H9 (cell line): ENCODE measurements at regions not wholly inside any gene's neighbourhood (a gene's known extent, or its start where the extent isn't known, plus 50 kb on each side); places are given as distances from the start of the nearest gene placed in this dataset.
A peak's percentile ranks its signal among the peaks of the same experiment; 100 is the strongest.

Experiments used
- DNase-seq: peaks from one replicate; pipeline ENCODE4 v3.0.0-alpha.2; 2017
- H2AFZ ChIP-seq: one replicate; pipeline ENCODE4 v1.6.1; 2013; ENCODE audit warnings: mild to moderate bottlenecking, low read length, control low read depth, moderate library complexity
- H2AK5ac ChIP-seq: 2 replicates; pipeline ENCODE4 v1.6.1; 2013; ENCODE audit warnings: low read length, control low read depth, mixed read lengths; ENCODE audit not compliant: insufficient read length
- H2BK120ac ChIP-seq: one replicate; pipeline ENCODE4 v1.6.1; 2013; ENCODE audit warnings: low read depth, mild to moderate bottlenecking, low read length, control low read depth, inconsistent platforms; ENCODE audit not compliant: poor library complexity, severe bottlenecking
- H2BK12ac ChIP-seq: 2 replicates; pipeline ENCODE4 v1.6.1; 2013; ENCODE audit warnings: low read length, control low read depth, mixed read lengths, low read depth; ENCODE audit not compliant: insufficient read length
- H2BK15ac ChIP-seq: 2 replicates; pipeline ENCODE4 v1.6.1; 2013; ENCODE audit warnings: low read depth, low read length, control low read depth
- H2BK20ac ChIP-seq: one replicate; pipeline ENCODE4 v1.6.1; 2013; ENCODE audit warnings: low read depth, mild to moderate bottlenecking, low read length, control low read depth, inconsistent platforms; ENCODE audit not compliant: poor library complexity, severe bottlenecking
- H2BK5ac ChIP-seq: 2 replicates; pipeline ENCODE4 v1.6.1; 2013; ENCODE audit warnings: low read length, control low read depth, mixed read lengths; ENCODE audit not compliant: insufficient read length
- H3K14ac ChIP-seq: 2 replicates; pipeline ENCODE4 v1.6.1; 2013; ENCODE audit warnings: low read length, control low read depth; ENCODE audit not compliant: insufficient read depth
- H3K18ac ChIP-seq: 2 replicates; pipeline ENCODE4 v1.6.1; 2013; ENCODE audit warnings: low read depth, mild to moderate bottlenecking, mixed read lengths, low read length, control low read depth; ENCODE audit not compliant: insufficient read length
- H3K23ac ChIP-seq: 2 replicates; pipeline ENCODE4 v1.6.1; 2013; ENCODE audit warnings: low read length, control low read depth, mixed read lengths, low read depth; ENCODE audit not compliant: insufficient read length
- H3K23me2 ChIP-seq: 2 replicates; pipeline ENCODE4 v1.6.1; 2013; ENCODE audit warnings: low read depth, mild to moderate bottlenecking, mixed read lengths, low read length, control low read depth; ENCODE audit not compliant: insufficient read length, poor library complexity, severe bottlenecking
- H3K27ac ChIP-seq: 2 replicates; pipeline ENCODE4 v1.5.1; 2013; ENCODE audit warnings: low read length, control low read depth, mixed read lengths, low read depth; ENCODE audit not compliant: insufficient read length
- H3K27me3 ChIP-seq: 2 replicates; pipeline ENCODE4 v1.6.1; 2013; ENCODE audit warnings: low read length, control low read depth, inconsistent platforms; ENCODE audit not compliant: insufficient read depth
- H3K4ac ChIP-seq: 2 replicates; pipeline ENCODE4 v1.6.1; 2013; ENCODE audit warnings: low read depth, mild to moderate bottlenecking, control low read depth, inconsistent platforms, low read length, moderate library complexity
- H3K4me1 ChIP-seq: 2 replicates; pipeline ENCODE4 v1.6.1; 2013; ENCODE audit warnings: low read length, control low read depth, inconsistent platforms; ENCODE audit not compliant: insufficient read depth
- H3K4me2 ChIP-seq: 2 replicates; pipeline ENCODE4 v1.6.1; 2013; ENCODE audit warnings: low read length, control low read depth, mixed read lengths; ENCODE audit not compliant: insufficient read length, insufficient read depth
- H3K56ac ChIP-seq: 2 replicates; pipeline ENCODE4 v1.6.1; 2013; ENCODE audit warnings: low read depth, mild to moderate bottlenecking, mixed read lengths, low read length, control low read depth; ENCODE audit not compliant: insufficient read length
- H3K79me1 ChIP-seq: 2 replicates; pipeline ENCODE4 v1.6.1; 2013; ENCODE audit warnings: low read depth, mild to moderate bottlenecking, moderate library complexity, low read length, control low read depth, inconsistent platforms; ENCODE audit not compliant: insufficient read depth, poor library complexity, severe bottlenecking
- H3K79me2 ChIP-seq: 2 replicates; pipeline ENCODE4 v1.6.1; 2013; ENCODE audit warnings: low read length, control low read depth, inconsistent platforms; ENCODE audit not compliant: insufficient read depth
- H3K9ac ChIP-seq: 2 replicates; pipeline ENCODE4 v1.6.1; 2013; ENCODE audit warnings: low read length, control low read depth, mixed read lengths; ENCODE audit not compliant: insufficient read length; ENCODE audit errors: extremely low read depth
- H3K9me3 ChIP-seq: one replicate; pipeline ENCODE4 v1.6.1; 2013; ENCODE audit warnings: low read depth, low read length, inconsistent platforms; ENCODE audit not compliant: control insufficient read depth
- H3T11ph ChIP-seq: one replicate; pipeline ENCODE4 v1.6.1; 2013; ENCODE audit warnings: mild to moderate bottlenecking, low read length, control low read depth, inconsistent platforms
- H4K20me1 ChIP-seq: one replicate; pipeline ENCODE4 v1.6.1; 2013; ENCODE audit not compliant: control insufficient read depth, insufficient read length, insufficient read depth
- H4K5ac ChIP-seq: 2 replicates; pipeline ENCODE4 v1.6.1; 2013; ENCODE audit warnings: low read depth, mild to moderate bottlenecking, mixed read lengths, low read length, control low read depth; ENCODE audit not compliant: insufficient read length
- H4K8ac ChIP-seq: replicated peaks from 2 replicates; pipeline ENCODE4 v1.6.1; 2013; ENCODE audit warnings: low read length, control low read depth, mixed read lengths, low read depth; ENCODE audit not compliant: insufficient read length
- H4K91ac ChIP-seq: 2 replicates; pipeline ENCODE4 v1.6.1; 2013; ENCODE audit warnings: low read depth, mild to moderate bottlenecking, moderate library complexity, mixed read lengths, low read length, control low read depth; ENCODE audit not compliant: insufficient read length
- H3K27ac Mint-ChIP-seq, 3 experiments: 2 replicates in 2 of 3; 3 replicates in 1 of 3; pipeline ENCODE4 v1.8.0; 2020 to 2021; ENCODE audit warnings: mixed read lengths in 3 of 3, mild to moderate bottlenecking in 1 of 3, moderate library complexity in 1 of 3
- H3K27me3 Mint-ChIP-seq: 2 replicates; pipeline ENCODE4 v1.8.0; 2021; ENCODE audit warnings: low read depth, mild to moderate bottlenecking, moderate library complexity, mixed read lengths
- H3K36me3 Mint-ChIP-seq, 3 experiments: 2 replicates in 2 of 3; 3 replicates in 1 of 3; pipeline ENCODE4 v1.8.0; 2020 to 2021; ENCODE audit warnings: low read depth in 3 of 3, mixed read lengths in 3 of 3; ENCODE audit not compliant: insufficient read depth in 1 of 3
- H3K4me1 Mint-ChIP-seq, 2 experiments: 2 replicates each; pipeline ENCODE4 v1.8.0; 2020; ENCODE audit warnings: mixed read lengths in 2 of 2
- H3K4me3 Mint-ChIP-seq, 2 experiments: 2 replicates in 1 of 2; 3 replicates in 1 of 2; pipeline ENCODE4 v1.8.0; 2020 to 2021; ENCODE audit warnings: mild to moderate bottlenecking in 2 of 2, mixed read lengths in 2 of 2, moderate library complexity in 1 of 2
- H3K9me3 Mint-ChIP-seq, 2 experiments: 2 replicates in 1 of 2; 3 replicates in 1 of 2; pipeline ENCODE4 v1.8.0; 2020; ENCODE audit warnings: mild to moderate bottlenecking in 2 of 2, mixed read lengths in 2 of 2, moderate library complexity in 1 of 2
- WGBS: extraction: QIAGEN DNeasy Blood & Tissue Kit; methylation state at CpG from one replicate; pipeline ENCODE4 v1.1.7; 2013; ENCODE audit warnings: missing lambda C conversion rate, low lambda C conversion rate, mixed read lengths; ENCODE audit not compliant: insufficient read length; ENCODE audit errors: extremely low coverage; 5-methylcytosine and 5-hydroxymethylcytosine counted together
- TF ChIP-seq, protein P1 (sequence below): fragments of 200-600 bp; sonication (generic); conservative IDR thresholded peaks from 3 replicates; pipeline ENCODE4 v1.8.0; 2021; ENCODE audit warnings: antibody characterized with exemption, mild to moderate bottlenecking

DNA sequence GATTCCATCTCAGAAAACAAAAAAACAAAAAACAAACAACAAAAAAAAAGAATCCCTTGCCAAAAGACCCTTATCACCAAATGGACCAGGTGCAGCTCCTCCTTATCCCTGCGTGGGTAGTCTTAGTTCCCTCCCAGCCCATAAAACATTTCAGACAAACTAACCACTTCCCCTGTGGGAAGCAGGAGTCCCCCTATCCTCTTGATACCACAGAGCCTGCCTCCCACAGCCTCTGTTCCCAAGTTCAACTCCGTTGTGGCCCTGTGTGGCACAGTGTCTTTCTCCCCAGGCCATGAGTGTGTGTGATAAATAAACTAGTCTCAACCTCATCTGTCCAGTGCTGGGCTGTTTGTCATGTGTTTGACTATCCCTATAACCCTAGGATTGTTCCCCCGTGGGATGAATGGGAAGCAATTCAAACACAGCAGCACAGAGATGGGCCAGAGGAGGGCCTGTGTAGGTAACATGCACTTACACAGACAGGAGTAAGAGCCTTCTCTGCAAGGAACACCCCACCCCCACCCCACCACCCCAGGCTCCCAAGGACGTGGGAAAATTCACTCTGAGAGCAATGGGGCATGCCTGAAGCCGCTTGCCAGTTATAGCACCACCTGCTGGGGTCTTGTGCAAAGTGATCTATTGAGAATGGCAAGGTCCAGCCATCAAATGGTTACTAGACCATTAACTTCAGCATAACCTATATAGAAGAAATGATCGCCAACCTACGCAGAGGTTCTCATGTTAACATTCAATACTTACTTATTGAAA lies 147.1 kb upstream of the GHITM start:
- H3K4me2 ChIP-seq = no peak overlapping the region
- H2BK20ac ChIP-seq = no peak overlapping the region
- no peak overlapping the region; a peak in 1 of 5 replicates for H3K4me3 Mint-ChIP-seq
- H4K91ac ChIP-seq = no peak overlapping the region
- H3K9me3 Mint-ChIP-seq = no peaks in the 10 kb centered on the region
- no peaks in the 10 kb centered on the region for H3K4me1 ChIP-seq
- H3K9me3 ChIP-seq = no peaks in the 10 kb centered on the region
- no peak overlapping the region for H2BK12ac ChIP-seq
- no peak overlapping the region for H3K23ac ChIP-seq
- H3K36me3 Mint-ChIP-seq = no peaks in the 10 kb centered on the region
- H4K20me1 ChIP-seq = no peaks in the 10 kb centered on the region
- no peak overlapping the region for H4K5ac ChIP-seq
- H3K9ac ChIP-seq = no peak overlapping the region
- peak; percentile 72 for DNase-seq
- no peaks in the 10 kb centered on the region for H3K23me2 ChIP-seq
- H3T11ph ChIP-seq = no peak overlapping the region
- no peak overlapping the region for H3K14ac ChIP-seq
- peaks cover 3 to 4% of the 10 kb centered on the region in 2 experiments; a peak in 3 of 4 replicates for H3K4me1 Mint-ChIP-seq
- no CpG with 5 or more reads among the region's 7 CpGs for WGBS
- no peak overlapping the region for H2AFZ ChIP-seq
- peaks cover 3% of the 10 kb centered on the region for H3K27me3 Mint-ChIP-seq
- no peaks in the 10 kb centered on the region for H3K79me1 ChIP-seq
- H3K27me3 ChIP-seq = no peaks in the 10 kb centered on the region
- H2BK5ac ChIP-seq = no peak overlapping the region
- H3K79me2 ChIP-seq = no peaks in the 10 kb centered on the region
- no peak overlapping the region for H2BK120ac ChIP-seq
- H4K8ac ChIP-seq = no peak overlapping the region
- no peak overlapping the region for H3K4ac ChIP-seq
- H2BK15ac ChIP-seq = no peak overlapping the region
- no peak overlapping the region for H3K56ac ChIP-seq
- TF ChIP-seq, protein P1, sequence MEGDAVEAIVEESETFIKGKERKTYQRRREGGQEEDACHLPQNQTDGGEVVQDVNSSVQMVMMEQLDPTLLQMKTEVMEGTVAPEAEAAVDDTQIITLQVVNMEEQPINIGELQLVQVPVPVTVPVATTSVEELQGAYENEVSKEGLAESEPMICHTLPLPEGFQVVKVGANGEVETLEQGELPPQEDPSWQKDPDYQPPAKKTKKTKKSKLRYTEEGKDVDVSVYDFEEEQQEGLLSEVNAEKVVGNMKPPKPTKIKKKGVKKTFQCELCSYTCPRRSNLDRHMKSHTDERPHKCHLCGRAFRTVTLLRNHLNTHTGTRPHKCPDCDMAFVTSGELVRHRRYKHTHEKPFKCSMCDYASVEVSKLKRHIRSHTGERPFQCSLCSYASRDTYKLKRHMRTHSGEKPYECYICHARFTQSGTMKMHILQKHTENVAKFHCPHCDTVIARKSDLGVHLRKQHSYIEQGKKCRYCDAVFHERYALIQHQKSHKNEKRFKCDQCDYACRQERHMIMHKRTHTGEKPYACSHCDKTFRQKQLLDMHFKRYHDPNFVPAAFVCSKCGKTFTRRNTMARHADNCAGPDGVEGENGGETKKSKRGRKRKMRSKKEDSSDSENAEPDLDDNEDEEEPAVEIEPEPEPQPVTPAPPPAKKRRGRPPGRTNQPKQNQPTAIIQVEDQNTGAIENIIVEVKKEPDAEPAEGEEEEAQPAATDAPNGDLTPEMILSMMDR = peak; percentile 70
- H2AK5ac ChIP-seq = no peak overlapping the region
- no peak overlapping the region for H3K18ac ChIP-seq
- H3K27ac ChIP-seq = no peak overlapping the region
- peak overlapping the region in 1 of 3 experiments; percentile 66; a peak in 3 of 7 replicates for H3K27ac Mint-ChIP-seq
